Prostate gland (tissue), 2 donors: ENCODE measurements at regions not wholly inside any gene's neighbourhood (a gene's known extent, or its start where the extent isn't known, plus 50 kb on each side); places are given as distances from the start of the nearest gene placed in this dataset.

Experiments
- DNase-seq: peaks from one replicate; pipeline ENCODE4 v3.0.0-alpha.2; 2019; ENCODE audit warnings: low spot score
- H3K27ac ChIP-seq, 2 donors: fragments of 200-600 bp; sonication (generic); 2 replicates each; pipeline ENCODE4 v1.5.1; 2017 to 2019
- H3K27me3 ChIP-seq: fragments of 200-600 bp; sonication (generic); replicated peaks from 2 replicates; pipeline ENCODE4 v1.5.1; 2019; ENCODE audit not compliant: insufficient read depth
- H3K36me3 ChIP-seq, 2 donors: fragments of 200-600 bp; sonication (generic); 1 replicate in 1 of 2; 2 replicates in 1 of 2; pipeline versions ENCODE4 v1.5.1 to v1.8.1; 2017 to 2019
- H3K4me1 ChIP-seq: fragments of 200-600 bp; sonication (generic); replicated peaks from 2 replicates; pipeline ENCODE4 v1.5.1; 2019
- H3K4me3 ChIP-seq, 2 donors: fragments of 200-600 bp; sonication (generic); 2 replicates each; pipeline ENCODE4 v1.5.1; 2017 to 2019
- H3K9me3 ChIP-seq: fragments of 200-600 bp; sonication (generic); 2 replicates; pipeline ENCODE4 v1.5.1; 2017
- CTCF ChIP-seq, 4 experiments: fragments of 200-600 bp in 2 of 4; fragments of 450-650 bp in 2 of 4; sonication (generic) in 2 of 4; IDR thresholded peaks; 1 replicate in 3 of 4; 2 replicates in 1 of 4; pipeline ENCODE4 v1.5.1; 2016 to 2019; ENCODE audit warnings: antibody characterized with exemption in 4 of 4, mild to moderate bottlenecking in 2 of 4, moderate library complexity in 2 of 4
- POLR2A ChIP-seq: fragments of 450-650 bp; IDR thresholded peaks from one replicate; pipeline ENCODE4 v1.6.1; 2016; ENCODE audit warnings: antibody characterized with exemption, mild to moderate bottlenecking
- POLR2AphosphoS5 ChIP-seq: sonication (generic); formaldehyde crosslinking; IDR thresholded peaks from one replicate; pipeline ENCODE4 v1.6.1; 2017; ENCODE audit warnings: antibody characterized with exemption
- WGBS: methylation state at CpG from one replicate; pipeline ENCODE4 v1.1.5; 2018; 5-methylcytosine and 5-hydroxymethylcytosine counted together
- intact Hi-C: fragments of 100-400 bp; cut with DNase I; formaldehyde crosslinking; loops from one replicate; pipeline ENCODE4 v1.14.2; 2022

GRCh38 chr5:155343468-155343867 is 329.9 kb downstream of the KIF4B start:
- 92% methylated on average over 1 of the region's 1 CpG for WGBS
- Histone ChIP-seq H3K4me3 (no peak overlapping the region), H3K9me3 (no peaks in the 10 kb centered on the region), H3K27ac (no peak overlapping the region), H3K27me3 (no peaks in the 10 kb centered on the region), H3K4me1 (no peaks in the 10 kb centered on the region), H3K36me3 (no peaks in the 10 kb centered on the region)
- intact Hi-C loops, result no loop called here
- DNase-seq, result no peak
- TF ChIP-seq POLR2A (no peak), POLR2AphosphoS5 (no peak), CTCF (IDR thresholded peaks at IDR 0.05) (no peak)

- H3K27me3 ChIP-seq, result no peaks in the 10 kb centered on the region
- H3K9me3 ChIP-seq, result no peaks in the 10 kb centered on the region
- no peak overlapping the region for H3K4me3 ChIP-seq
- TF ChIP-seq CTCF (IDR thresholded peaks at IDR 0.05) (no peak), POLR2A (no peak), POLR2AphosphoS5 (no peak)
- no peaks in the 10 kb centered on the region for H3K36me3 ChIP-seq
- no peak for DNase-seq
- intact Hi-C loops, result no loop called here
- H3K27ac ChIP-seq, result no peak overlapping the region
- H3K4me1 ChIP-seq, result no peaks in the 10 kb centered on the region
These were observed 339.7 kb downstream of the KIF4B start for GRCh38 chr5:155353231-155353630.

- no peak overlapping the region for H3K27ac ChIP-seq
- H3K27me3 ChIP-seq, result no peaks in the 10 kb centered on the region
- WGBS, result 80% methylated on average over 4 of the region's 4 CpGs
- no peaks in the 10 kb centered on the region for H3K9me3 ChIP-seq
- H3K4me1 ChIP-seq, result no peaks in the 10 kb centered on the region
- H3K36me3 ChIP-seq, result no peaks in the 10 kb centered on the region
- no peak overlapping the region for H3K4me3 ChIP-seq
- TF ChIP-seq POLR2A (no peak), CTCF (IDR thresholded peaks at IDR 0.05) (no peak), POLR2AphosphoS5 (no peak)
- intact Hi-C loops, result no loop called here
- no peak for DNase-seq
These were observed 352.5 kb downstream of the KIF4B start for GRCh38 chr5:155366096-155366495.

- Histone ChIP-seq H3K27me3 (no peaks in the 10 kb centered on the region), H3K4me1 (no peaks in the 10 kb centered on the region), H3K4me3 (no peak overlapping the region), H3K36me3 (no peaks in the 10 kb centered on the region), H3K27ac (no peak overlapping the region), H3K9me3 (no peaks in the 10 kb centered on the region)
- WGBS, result 84% methylated on average over 4 of the region's 4 CpGs
- intact Hi-C loops, result no loop called here
- DNase-seq, result no peak
- TF ChIP-seq CTCF (IDR thresholded peaks at IDR 0.05), result no peak
- no peak for TF ChIP-seq POLR2A
- TF ChIP-seq POLR2AphosphoS5, result no peak
These were observed 354.3 kb downstream of the KIF4B start for GRCh38 chr5:155367841-155368240.

- no peak overlapping the region for H3K27ac ChIP-seq
- no peaks in the 10 kb centered on the region for H3K27me3 ChIP-seq
- DNase-seq, result no peak
- WGBS, result 57% methylated on average over 1 of the region's 1 CpG
- no peak for TF ChIP-seq POLR2AphosphoS5
- TF ChIP-seq POLR2A, result no peak
- no peak for TF ChIP-seq CTCF (IDR thresholded peaks at IDR 0.05)
- H3K36me3 ChIP-seq, result no peaks in the 10 kb centered on the region
- H3K4me1 ChIP-seq, result no peaks in the 10 kb centered on the region
- intact Hi-C loops, result no loop called here
- H3K9me3 ChIP-seq, result no peaks in the 10 kb centered on the region
- H3K4me3 ChIP-seq, result no peak overlapping the region
These were observed 354.9 kb downstream of the KIF4B start for GRCh38 chr5:155368490-155368889.
